GM12891 (cell line): ENCODE measurements at regions not wholly inside any gene's neighbourhood (a gene's known extent, or its start where the extent isn't known, plus 50 kb on each side); places are given as distances from the start of the nearest gene placed in this dataset.

Source experiments
- DNase-seq: peaks from one replicate; pipeline ENCODE4 v3.0.0; 2011; ENCODE audit warnings: low spot score; ENCODE audit not compliant: insufficient read length
- FAIRE-seq: peaks from 2 replicates; lab custom pipeline; 2011; peaks lifted over from hg19 to GRCh38; lab: Jason Lieb, UNC
- PAX5 ChIP-seq: IDR thresholded peaks from 2 replicates; pipeline ENCODE4 v1.6.1; 2011; ENCODE audit warnings: low read length, moderate library complexity, mild to moderate bottlenecking; ENCODE audit not compliant: insufficient read depth, severe bottlenecking
- POLR2A ChIP-seq: IDR thresholded peaks from 2 replicates; pipeline ENCODE4 v1.6.1; 2011; ENCODE audit warnings: low read depth, low read length, control low read depth
- POLR2AphosphoS5 ChIP-seq: IDR thresholded peaks from 2 replicates; pipeline ENCODE4 v1.6.1; 2011; ENCODE audit warnings: low read depth, low read length, control low read depth
- POU2F2 ChIP-seq: IDR thresholded peaks from 2 replicates; pipeline ENCODE4 v1.6.1; 2011; ENCODE audit warnings: low read depth, mild to moderate bottlenecking, control low read depth, low read length, moderate library complexity
- SPI1 ChIP-seq: IDR thresholded peaks from 2 replicates; pipeline ENCODE4 v1.6.1; 2011; ENCODE audit warnings: low read depth, low read length, control low read depth
- TAF1 ChIP-seq: IDR thresholded peaks from 2 replicates; pipeline ENCODE4 v1.6.1; 2011; ENCODE audit warnings: low read depth, low read length, control low read depth

GRCh38 chr15:35721751-35722150 is 175.8 kb upstream of the DPH6 start:
- TF ChIP-seq PAX5 (no peak), TAF1 (no peak), POU2F2 (no peak), POLR2AphosphoS5 (no peak), SPI1 (no peak)
- no peak for DNase-seq
- FAIRE-seq: no peak

GRCh38 chr15:35722501-35722900 is 176.5 kb upstream of the DPH6 start:
- no peak for DNase-seq
- FAIRE-seq: no peak
- TF ChIP-seq POLR2A (no peak), POU2F2 (no peak), SPI1 (no peak), PAX5 (no peak), TAF1 (no peak), POLR2AphosphoS5 (no peak)

- no peak for TF ChIP-seq SPI1
- no peak for TF ChIP-seq TAF1
- no peak for TF ChIP-seq POLR2A
- no peak for TF ChIP-seq PAX5
- no peak for TF ChIP-seq POU2F2
- no peak for TF ChIP-seq POLR2AphosphoS5
- DNase-seq (no peak), FAIRE-seq (no peak)
These were observed 177.3 kb upstream of the DPH6 start for GRCh38 chr15:35723120-35723847.

GRCh38 chr15:35723852-35724251 is 177.9 kb upstream of the DPH6 start:
- FAIRE-seq: no peak
- TF ChIP-seq PAX5 (no peak), POLR2A (no peak), POLR2AphosphoS5 (no peak), SPI1 (no peak), POU2F2 (no peak)
- no peak for DNase-seq

- DNase-seq: no peak
- no peak for FAIRE-seq
- TF ChIP-seq POLR2A (no peak), TAF1 (no peak), POLR2AphosphoS5 (no peak), SPI1 (no peak)
These were observed 178.7 kb upstream of the DPH6 start for GRCh38 chr15:35724626-35725025.

GRCh38 chr15:35725353-35725752 is 179.4 kb upstream of the DPH6 start:
- TF ChIP-seq TAF1 (no peak), PAX5 (no peak), POU2F2 (no peak), POLR2AphosphoS5 (no peak), SPI1 (no peak)
- DNase-seq: no peak
- no peak for FAIRE-seq

GRCh38 chr15:35727627-35728026 is 181.7 kb upstream of the DPH6 start:
- no peak for DNase-seq
- no peak for FAIRE-seq
- TF ChIP-seq SPI1: no peak
- no peak for TF ChIP-seq POLR2AphosphoS5
- TF ChIP-seq POU2F2: no peak
- no peak for TF ChIP-seq TAF1

GRCh38 chr15:35728219-35728940 is 182.4 kb upstream of the DPH6 start:
- DNase-seq (no peak), FAIRE-seq (no peak)
- TF ChIP-seq POLR2A (no peak), TAF1 (no peak), PAX5 (no peak), POLR2AphosphoS5 (no peak), POU2F2 (no peak), SPI1 (no peak)

GRCh38 chr15:35736150-35736549 is 190.2 kb upstream of the DPH6 start:
- DNase-seq: no peak
- no peak for FAIRE-seq
- no peak for TF ChIP-seq POLR2A
- no peak for TF ChIP-seq POLR2AphosphoS5
- no peak for TF ChIP-seq SPI1
- no peak for TF ChIP-seq PAX5
- TF ChIP-seq TAF1: no peak
- no peak for TF ChIP-seq POU2F2

GRCh38 chr15:35737441-35737840 is 191.5 kb upstream of the DPH6 start:
- no peak for FAIRE-seq
- no peak for DNase-seq
- TF ChIP-seq SPI1: no peak
- no peak for TF ChIP-seq POLR2AphosphoS5
- no peak for TF ChIP-seq TAF1
- no peak for TF ChIP-seq PAX5
- no peak for TF ChIP-seq POU2F2
- TF ChIP-seq POLR2A: no peak
